Subcutaneous abdominal adipose tissue (tissue), 5 donors: ENCODE measurements at regions not wholly inside any gene's neighbourhood (a gene's known extent, or its start where the extent isn't known, plus 50 kb on each side); places are given as distances from the start of the nearest gene placed in this dataset.

Experiments used
- H3K27ac ChIP-seq: one replicate; pipeline ENCODE4 v1.7.0; 2013; ENCODE audit warnings: low read depth, mild to moderate bottlenecking, inconsistent platforms, low read length, moderate library complexity
- H3K27me3 ChIP-seq, 5 donors: one replicate each; pipeline ENCODE4 v1.7.0; 2013; ENCODE audit warnings: low read length in 5 of 5, inconsistent platforms in 1 of 5; ENCODE audit not compliant: control insufficient read depth in 5 of 5, insufficient read depth in 4 of 5
- H3K36me3 ChIP-seq, 5 donors: one replicate each; pipeline ENCODE4 v1.7.0; 2013; ENCODE audit warnings: low read length in 5 of 5; ENCODE audit not compliant: control insufficient read depth in 5 of 5, insufficient read depth in 5 of 5
- H3K4me1 ChIP-seq, 5 donors: one replicate each; pipeline ENCODE4 v1.7.0; 2013; ENCODE audit warnings: low read length in 5 of 5, mild to moderate bottlenecking in 3 of 5, moderate library complexity in 1 of 5; ENCODE audit not compliant: control insufficient read depth in 5 of 5, insufficient read depth in 5 of 5
- H3K4me3 ChIP-seq, 5 donors: one replicate each; pipeline ENCODE4 v1.7.0; 2013; ENCODE audit warnings: low read length in 5 of 5, low read depth in 1 of 5
- H3K9ac ChIP-seq, 5 donors: one replicate each; pipeline ENCODE4 v1.7.0; 2013; ENCODE audit warnings: low read length in 5 of 5, mild to moderate bottlenecking in 4 of 5, moderate library complexity in 3 of 5
- H3K9me3 ChIP-seq, 5 donors: one replicate each; pipeline ENCODE4 v1.7.0; 2013; ENCODE audit warnings: low read length in 5 of 5; ENCODE audit not compliant: control insufficient read depth in 5 of 5
- donor health status: healthy.
- donor health status: healthy.
- donor health status: healthy.
- donor health status: healthy.
- donor health status: healthy.

DNA sequence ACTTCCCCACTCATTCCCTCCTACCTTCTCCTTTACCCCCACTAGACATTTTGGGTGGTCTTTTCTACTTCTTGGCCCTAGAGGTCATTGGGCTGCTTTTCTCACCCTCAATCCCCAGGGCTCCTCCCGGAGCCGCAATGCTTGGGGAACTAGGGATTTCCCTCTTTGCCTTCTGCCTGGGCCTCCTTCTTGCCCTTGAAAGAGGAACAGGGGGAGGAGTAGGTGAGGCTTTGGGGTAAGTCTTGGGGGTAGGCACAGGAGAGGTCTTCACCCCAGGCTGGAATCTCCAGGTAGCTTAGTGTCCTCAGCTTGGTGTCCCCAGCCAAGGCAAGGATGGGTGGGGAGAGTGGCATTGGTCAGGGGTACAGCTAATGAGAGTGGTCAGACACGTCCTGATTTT is 56.2 kb upstream of the EPS8L3 start:
- no peak overlapping the region for H3K9ac ChIP-seq
- H3K4me3 ChIP-seq = no peak overlapping the region
- H3K27me3 ChIP-seq = no peaks in the 10 kb centered on the region
- H3K36me3 ChIP-seq = no peaks in the 10 kb centered on the region
- peaks cover 27 to 89% (median 79%) of the 10 kb centered on the region in 5 donors for H3K4me1 ChIP-seq
- no peak overlapping the region for H3K27ac ChIP-seq
- peaks cover 3 to 7% (median 4%) of the 10 kb centered on the region in 5 donors for H3K9me3 ChIP-seq

DNA sequence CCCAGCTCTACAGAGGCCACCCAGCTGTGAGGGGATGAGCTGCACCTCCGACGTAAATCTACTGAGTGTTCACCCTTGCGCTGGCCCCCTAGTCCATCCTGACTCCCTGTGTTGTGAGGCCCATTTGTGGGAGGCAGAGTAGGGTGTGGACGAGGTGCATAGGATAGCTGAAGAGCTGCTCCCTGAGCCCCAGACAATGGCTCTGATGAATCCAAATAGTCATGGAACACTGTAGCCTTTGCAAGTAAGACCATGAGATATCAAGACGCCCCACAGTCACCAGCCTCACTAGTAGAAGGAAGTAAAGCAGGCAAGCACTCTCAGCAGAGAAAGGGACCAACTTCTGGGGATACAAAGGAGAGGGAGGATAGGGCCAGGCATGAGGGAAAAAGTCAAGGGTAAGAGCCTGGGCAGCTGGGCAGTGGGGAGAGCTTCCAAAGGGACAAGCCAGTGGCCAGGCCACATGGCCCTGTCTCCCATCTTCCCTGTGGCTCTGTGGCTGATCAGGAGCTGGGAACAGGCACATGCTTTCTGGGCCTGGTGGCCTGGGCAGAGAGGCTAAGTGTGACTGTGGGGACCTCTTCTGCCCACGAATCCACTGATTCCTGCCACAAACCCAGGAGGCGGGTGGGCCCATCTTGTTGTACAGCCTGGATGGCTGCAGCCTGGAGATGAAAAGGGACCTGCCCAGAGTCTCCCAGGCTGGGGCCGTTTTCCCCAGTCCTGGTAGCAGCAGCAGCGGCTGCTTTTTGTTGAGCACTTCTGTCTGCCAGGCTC is 55.5 kb upstream of the EPS8L3 start:
- Histone ChIP-seq H3K36me3 (no peaks in the 10 kb centered on the region), H3K27me3 (no peaks in the 10 kb centered on the region), H3K9me3 (peaks cover 3 to 7% (median 4%) of the 10 kb centered on the region in 5 donors), H3K4me3 (no peak overlapping the region), H3K4me1 (peaks cover 23 to 88% (median 78%) of the 10 kb centered on the region in 5 donors), H3K9ac (no peak overlapping the region), H3K27ac (no peak overlapping the region)

DNA sequence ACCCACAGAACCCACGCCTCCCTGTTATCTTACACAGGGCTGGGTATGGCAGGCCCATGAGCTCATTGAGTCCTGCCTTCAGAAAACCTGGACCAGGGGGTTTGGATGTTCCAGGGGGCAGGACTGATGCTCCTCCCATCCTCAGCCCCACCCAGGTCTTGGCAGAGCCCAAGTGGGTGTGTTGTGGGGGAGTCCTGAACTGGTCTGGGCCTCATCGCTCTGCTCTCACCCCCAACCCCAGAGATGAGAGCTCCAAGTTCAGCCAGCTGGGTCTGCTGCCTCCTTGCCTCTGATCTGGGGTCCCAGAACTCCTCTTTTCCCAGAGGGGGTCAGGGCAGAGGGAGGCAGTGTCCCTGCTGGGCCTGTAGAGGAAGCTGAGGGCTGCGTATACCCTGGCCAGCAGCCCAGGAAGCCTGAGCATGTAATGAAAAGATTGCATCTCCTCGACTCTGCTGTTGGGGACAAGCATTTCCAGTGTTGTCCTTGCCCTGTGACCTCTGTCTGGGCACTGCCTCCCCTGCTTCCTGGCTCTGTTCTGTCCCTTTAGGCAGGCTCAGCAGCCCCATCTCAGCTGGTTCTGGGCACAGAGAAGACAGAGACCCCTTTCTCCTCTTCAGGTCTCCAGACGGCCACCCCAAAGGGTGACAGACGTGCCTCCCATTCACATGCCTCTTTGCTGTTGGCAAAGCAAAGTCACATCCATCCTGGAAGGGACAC is 54.7 kb upstream of the EPS8L3 start:
- no peak overlapping the region for H3K9ac ChIP-seq
- H3K36me3 ChIP-seq = no peaks in the 10 kb centered on the region
- no peak overlapping the region for H3K27ac ChIP-seq
- H3K4me1 ChIP-seq = peaks cover 21 to 88% (median 78%) of the 10 kb centered on the region in 5 donors
- no peak overlapping the region for H3K4me3 ChIP-seq
- no peaks in the 10 kb centered on the region for H3K27me3 ChIP-seq
- peaks cover 3 to 7% (median 4%) of the 10 kb centered on the region in 5 donors for H3K9me3 ChIP-seq

DNA sequence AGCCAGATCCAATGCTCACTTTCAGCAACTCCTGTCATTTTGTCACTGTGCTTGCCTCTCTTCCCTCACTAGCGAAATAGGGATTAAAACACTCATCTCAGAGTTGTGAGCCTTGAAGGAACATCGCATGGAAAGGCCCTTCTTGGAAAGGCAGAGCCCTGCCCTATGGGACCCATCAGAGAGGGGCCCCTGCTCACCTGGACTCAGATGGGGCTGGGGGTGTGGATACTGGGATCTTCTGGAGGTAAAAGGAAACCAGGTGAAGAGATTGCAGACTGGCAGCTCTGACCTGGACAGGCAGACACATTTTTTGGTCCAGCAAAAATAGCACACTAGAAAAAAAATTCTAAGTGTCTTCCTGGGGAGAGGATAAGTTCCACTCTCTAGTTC is 54.2 kb upstream of the EPS8L3 start:
- Histone ChIP-seq H3K36me3 (no peaks in the 10 kb centered on the region), H3K4me3 (no peak overlapping the region), H3K4me1 (peaks cover 16 to 84% (median 75%) of the 10 kb centered on the region in 5 donors), H3K9me3 (peaks cover 3 to 7% (median 4%) of the 10 kb centered on the region in 5 donors), H3K27me3 (no peaks in the 10 kb centered on the region), H3K27ac (no peak overlapping the region), H3K9ac (no peak overlapping the region)

DNA sequence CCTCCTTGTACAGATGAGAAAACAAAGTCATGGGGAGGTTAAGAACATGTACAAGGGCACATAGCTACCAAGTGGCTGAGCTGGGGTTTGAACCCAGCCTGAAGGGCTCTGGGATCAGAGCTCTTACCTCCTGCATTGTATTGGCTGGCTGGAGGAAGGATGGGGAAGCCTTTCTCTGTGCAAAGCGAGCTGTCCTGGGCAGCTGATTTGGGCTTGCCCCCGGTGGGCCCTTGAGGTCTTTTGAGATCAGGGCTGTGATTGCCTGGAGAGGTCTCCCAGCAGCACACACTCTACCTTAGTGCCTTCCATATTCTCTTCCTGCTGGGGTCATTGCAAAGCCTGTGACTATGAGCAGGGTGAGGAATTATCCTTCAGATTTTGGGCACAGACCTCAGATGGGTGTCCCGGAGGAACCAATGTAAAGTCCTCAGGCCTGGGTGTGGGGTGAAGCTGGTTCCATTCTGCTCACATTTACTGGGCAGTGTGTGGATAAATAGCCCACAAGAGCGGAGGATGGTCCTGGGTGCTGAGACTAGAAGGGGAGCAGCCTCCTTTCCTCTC is 53.3 kb upstream of the EPS8L3 start:
- H3K4me1 ChIP-seq = peaks cover 16 to 75% (median 66%) of the 10 kb centered on the region in 5 donors
- H3K36me3 ChIP-seq = no peaks in the 10 kb centered on the region
- peak overlapping the region; percentile 66 for H3K27ac ChIP-seq
- H3K27me3 ChIP-seq = no peaks in the 10 kb centered on the region
- no peak overlapping the region for H3K9ac ChIP-seq
- H3K4me3 ChIP-seq = no peak overlapping the region
- peaks cover 3 to 7% (median 4%) of the 10 kb centered on the region in 5 donors for H3K9me3 ChIP-seq

DNA sequence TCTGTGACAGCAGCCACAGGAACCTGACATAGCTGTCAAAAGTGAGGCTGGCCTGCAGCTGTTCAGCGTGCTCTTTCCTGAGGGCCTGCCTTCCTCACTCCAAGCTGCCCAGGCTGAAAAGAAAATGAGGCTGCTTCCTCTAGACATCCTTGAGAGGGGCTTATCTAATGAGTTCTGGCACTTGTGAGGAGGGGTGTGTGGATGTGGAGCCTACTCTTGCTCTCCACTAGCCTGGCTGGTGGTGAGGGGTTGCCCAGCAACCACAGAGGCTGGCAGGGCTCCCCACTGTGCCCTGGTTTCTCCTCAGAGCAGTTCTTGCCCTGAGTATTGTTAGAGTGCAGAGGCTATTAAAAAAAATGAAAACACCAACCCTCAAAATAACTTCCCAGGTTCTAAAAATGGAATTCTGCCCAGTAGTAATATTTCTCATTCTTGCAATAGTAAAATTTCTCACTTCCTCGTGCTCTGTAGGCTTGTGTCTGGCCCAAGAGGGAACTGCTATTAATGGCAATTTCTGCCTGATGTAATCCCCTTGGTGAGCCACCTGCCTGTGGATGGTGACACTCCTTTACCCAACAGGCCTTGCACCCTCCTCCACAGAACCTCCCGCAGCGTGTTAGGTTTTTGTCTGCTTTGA is 52.6 kb upstream of the EPS8L3 start:
- Histone ChIP-seq H3K27ac (peak overlapping the region; percentile 66), H3K9ac (peak overlapping the region in 1 of 5 donors; percentile 96)

DNA sequence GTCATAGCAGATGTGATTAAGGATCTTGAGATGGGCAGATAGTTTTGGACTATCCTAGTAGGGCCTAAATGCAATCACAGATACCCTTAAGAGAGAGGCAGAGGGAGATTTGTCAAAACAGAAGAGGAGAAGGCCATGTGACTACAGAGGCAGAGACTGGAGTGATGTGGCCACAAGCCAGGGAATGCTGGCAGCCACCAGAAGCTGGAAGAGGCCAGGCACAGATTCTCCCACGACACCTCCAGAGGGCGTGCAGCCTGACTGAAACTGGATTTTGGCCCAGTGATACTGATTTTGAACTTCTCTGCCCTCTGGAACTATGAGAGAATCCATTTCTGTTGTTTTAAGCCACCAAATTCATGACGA is 52.1 kb upstream of the EPS8L3 start:
- Histone ChIP-seq H3K4me1 (peaks cover 7 to 63% (median 54%) of the 10 kb centered on the region in 5 donors), H3K4me3 (peak overlapping the region in 1 of 5 donors; percentile 17), H3K9me3 (peaks cover 3 to 7% (median 4%) of the 10 kb centered on the region in 5 donors), H3K27ac (peak overlapping the region; percentile 66), H3K36me3 (no peaks in the 10 kb centered on the region), H3K27me3 (no peaks in the 10 kb centered on the region), H3K9ac (peak overlapping the region in 2 of 5 donors; percentile 63 to 96)

More for the DNA sequence above, 52.6 kb upstream of the EPS8L3 start:
- no peaks in the 10 kb centered on the region for H3K36me3 ChIP-seq
- peaks cover 3 to 7% (median 4%) of the 10 kb centered on the region in 5 donors for H3K9me3 ChIP-seq
- H3K4me1 ChIP-seq = peaks cover 12 to 68% (median 59%) of the 10 kb centered on the region in 5 donors
- H3K4me3 ChIP-seq = peak overlapping the region in 1 of 5 donors; percentile 17
- no peaks in the 10 kb centered on the region for H3K27me3 ChIP-seq

DNA sequence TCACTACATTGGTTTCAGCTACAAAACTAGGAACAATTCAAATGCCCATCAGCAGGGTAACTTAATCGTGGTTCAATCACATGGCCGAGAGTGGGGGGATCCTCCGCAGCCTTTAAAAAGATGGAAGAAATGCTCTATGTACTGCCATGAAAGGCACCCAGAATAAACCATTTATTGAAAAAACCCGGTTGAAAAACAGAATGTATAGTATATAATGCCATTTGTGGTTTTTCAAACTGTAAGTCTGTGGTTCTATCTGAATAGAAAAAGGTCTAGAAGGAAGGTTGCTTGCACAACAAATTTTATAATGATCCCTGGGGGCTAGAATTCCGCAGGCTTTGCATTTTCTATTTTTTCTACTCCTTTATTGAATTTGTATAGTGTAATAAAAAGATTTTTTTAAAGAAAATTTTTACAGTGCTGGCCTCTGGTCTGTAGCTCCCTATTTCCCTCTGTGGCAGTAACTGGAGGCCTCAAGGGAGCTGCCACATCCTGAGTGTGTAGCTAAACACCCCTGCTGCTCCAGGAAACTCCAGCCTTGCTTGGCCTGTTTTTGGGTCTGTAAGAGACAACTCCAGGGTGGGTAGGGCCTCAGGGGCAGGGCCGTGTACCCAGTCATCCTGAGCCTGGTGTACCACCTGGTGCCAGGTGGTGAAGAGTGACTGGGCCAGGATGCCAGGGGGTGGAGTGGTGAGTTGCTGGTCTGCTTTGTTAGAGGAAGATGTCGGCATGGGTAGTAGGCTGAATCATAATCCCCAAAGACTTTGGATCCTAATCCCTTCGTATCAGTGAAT is 51.5 kb upstream of the EPS8L3 start:
- Histone ChIP-seq H3K4me1 (peaks cover 7 to 58% (median 53%) of the 10 kb centered on the region in 5 donors), H3K4me3 (peak overlapping the region in 1 of 5 donors; percentile 17), H3K9ac (peak overlapping the region in 1 of 5 donors; percentile 63), H3K36me3 (no peaks in the 10 kb centered on the region), H3K27me3 (no peaks in the 10 kb centered on the region), H3K9me3 (peaks cover 3 to 7% (median 4%) of the 10 kb centered on the region in 5 donors), H3K27ac (peak overlapping the region; percentile 66)

DNA sequence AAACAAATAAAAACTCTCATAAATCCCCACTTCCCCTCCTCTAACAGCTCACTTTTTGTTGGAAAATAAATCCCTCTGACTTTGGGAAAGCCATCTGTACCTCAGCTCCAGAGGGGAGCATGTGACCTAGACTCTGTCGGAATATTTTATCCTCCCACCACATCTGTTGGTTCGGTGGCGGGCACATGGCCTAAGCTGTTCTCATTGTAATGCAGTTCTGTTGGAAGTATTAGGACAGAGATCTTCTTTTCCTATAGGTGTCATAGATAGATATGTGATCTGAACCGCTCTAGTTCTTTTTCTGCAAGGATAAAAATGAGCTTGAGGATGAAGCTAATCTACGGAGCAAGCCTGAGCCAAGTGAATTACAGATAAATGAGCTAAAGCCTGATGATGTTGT is 50.5 kb upstream of the EPS8L3 start:
- Histone ChIP-seq H3K4me3 (no peak overlapping the region), H3K9me3 (peaks cover 3 to 7% (median 4%) of the 10 kb centered on the region in 5 donors), H3K4me1 (peaks cover 7 to 52% (median 49%) of the 10 kb centered on the region in 5 donors), H3K27ac (no peak overlapping the region), H3K9ac (no peak overlapping the region), H3K36me3 (no peaks in the 10 kb centered on the region), H3K27me3 (no peaks in the 10 kb centered on the region)
